Loucy (cell line): ENCODE measurements at regions not wholly inside any gene's neighbourhood (a gene's known extent, or its start where the extent isn't known, plus 50 kb on each side); places are given as distances from the start of the nearest gene placed in this dataset.

Source experiments
- CTCF ChIP-seq: fragments of 200-600 bp; sonication (generic); conservative IDR thresholded peaks from 2 replicates; pipeline ENCODE4 v1.5.1; 2014; ENCODE audit warnings: mild to moderate bottlenecking, antibody characterized with exemption, low read length
- EZH2phosphoT487 ChIP-seq: fragments of 200-600 bp; IDR thresholded peaks from 2 replicates; pipeline ENCODE4 v1.6.1; 2018; ENCODE audit warnings: antibody characterized with exemption, mild to moderate bottlenecking, moderate library complexity, borderline replicate concordance

- TF ChIP-seq CTCF, result no peak
- no peak for TF ChIP-seq EZH2phosphoT487
Observed at GRCh38 chr6:144722154-144722737, 437.1 kb downstream of the UTRN start.
